K562 (cell line): ENCODE measurements at regions not wholly inside any gene's neighbourhood (a gene's known extent, or its start where the extent isn't known, plus 50 kb on each side); places are given as distances from the start of the nearest gene placed in this dataset.

ENCODE experiments used
- ATF7 ChIP-seq: fragments of 450-650 bp; IDR thresholded peaks from 2 replicates; pipeline ENCODE4 v1.7.1; 2014; ENCODE audit warnings: mild to moderate bottlenecking, moderate library complexity
- TARDBP ChIP-seq: fragments of 450-650 bp; IDR thresholded peaks from 2 replicates; pipeline ENCODE4 v1.6.1; 2016
- TF ChIP-seq, protein P1 (sequence below), 3 experiments: IDR thresholded peaks in 2 of 3; conservative IDR thresholded peaks in 1 of 3; 2 replicates each; pipeline ENCODE4 v1.5.1; 2011 to 2012; ENCODE audit warnings: low read length in 3 of 3, mild to moderate bottlenecking in 3 of 3, control low read depth in 2 of 3, improper control_type of control experiment in 1 of 3, inconsistent platforms in 1 of 3, low read depth in 1 of 3, mixed read lengths in 1 of 3, moderate library complexity in 1 of 3; ENCODE audit not compliant: insufficient read depth in 2 of 3

GRCh38 chr15:95680728-95681127 lies 649.8 kb upstream of the NR2F2 start:
- no peak for TF ChIP-seq ATF7
- TF ChIP-seq, protein P1, sequence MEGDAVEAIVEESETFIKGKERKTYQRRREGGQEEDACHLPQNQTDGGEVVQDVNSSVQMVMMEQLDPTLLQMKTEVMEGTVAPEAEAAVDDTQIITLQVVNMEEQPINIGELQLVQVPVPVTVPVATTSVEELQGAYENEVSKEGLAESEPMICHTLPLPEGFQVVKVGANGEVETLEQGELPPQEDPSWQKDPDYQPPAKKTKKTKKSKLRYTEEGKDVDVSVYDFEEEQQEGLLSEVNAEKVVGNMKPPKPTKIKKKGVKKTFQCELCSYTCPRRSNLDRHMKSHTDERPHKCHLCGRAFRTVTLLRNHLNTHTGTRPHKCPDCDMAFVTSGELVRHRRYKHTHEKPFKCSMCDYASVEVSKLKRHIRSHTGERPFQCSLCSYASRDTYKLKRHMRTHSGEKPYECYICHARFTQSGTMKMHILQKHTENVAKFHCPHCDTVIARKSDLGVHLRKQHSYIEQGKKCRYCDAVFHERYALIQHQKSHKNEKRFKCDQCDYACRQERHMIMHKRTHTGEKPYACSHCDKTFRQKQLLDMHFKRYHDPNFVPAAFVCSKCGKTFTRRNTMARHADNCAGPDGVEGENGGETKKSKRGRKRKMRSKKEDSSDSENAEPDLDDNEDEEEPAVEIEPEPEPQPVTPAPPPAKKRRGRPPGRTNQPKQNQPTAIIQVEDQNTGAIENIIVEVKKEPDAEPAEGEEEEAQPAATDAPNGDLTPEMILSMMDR (IDR thresholded peaks at IDR 0.05 in 2 of 3, conservative IDR thresholded peaks at IDR 0.05 in 1 of 3; ENCODE audit: insufficient read depth in 2 of 3, low read depth in 1 of 3, low read length in 3 of 3): no peak
- TF ChIP-seq TARDBP: no peak
